ENCODE measurements at regions not wholly inside any gene's neighbourhood (a gene's known extent, or its start where the extent isn't known, plus 50 kb on each side); places are given as distances from the start of the nearest gene placed in this dataset.

GRCh38 chr2:129002751-129003150 is 684.1 kb upstream of the HS6ST1 start:
- CTCF ChIA-PET (ENCODE audit: low intra/inter-chr PET ratio) = interaction anchor here (0.6 kb wide), 1 partner anchor 810 kb away, joined by 5 read pairs; no protein-coding TSS in a partner anchor
- 0% methylated on average over 3 of the region's 3 CpGs for WGBS (ENCODE audit: insufficient coverage, low coverage, missing lambda C conversion rate)
- POLR2A ChIA-PET = no interaction called here
- BruUV-seq (replicated peaks) = no TSS peak
- Histone ChIP-seq H4K20me1 (replicated peaks; ENCODE audit: control insufficient read depth, insufficient read depth, low read length) (no peaks in the 10 kb centered on the region), H3K4me2 (ENCODE audit: insufficient read depth, low read length) (no peak overlapping the region), H3K4me1 (replicated peaks in 1 of 2; ENCODE audit: control insufficient read depth in 2 of 2, insufficient read depth in 2 of 2, low read length in 2 of 2) (no peaks in the 10 kb centered on the region), H3K79me2 (ENCODE audit: control insufficient read depth, insufficient read depth, low read length) (no peaks in the 10 kb centered on the region), H3K36me3 (ENCODE audit: control insufficient read depth, insufficient read depth, low read length) (no peaks in the 10 kb centered on the region), H3K27ac (ENCODE audit: extremely low read depth, low read depth, low read length) (no peak overlapping the region), H3K9me1 (ENCODE audit: control insufficient read depth, insufficient read depth, low read length) (no peaks in the 10 kb centered on the region), H3K9me3 (replicated peaks; ENCODE audit: control insufficient read depth, insufficient read depth, low read depth, low read length) (no peaks in the 10 kb centered on the region), H3K4me3 (no peak overlapping the region), H3K9ac (ENCODE audit: insufficient read depth in 1 of 2, low read depth in 2 of 2, low read length in 2 of 2) (no peak overlapping the region), H3K27me3 (ENCODE audit: control insufficient read depth in 2 of 2, insufficient read depth in 2 of 2, low read length in 2 of 2) (no peaks in the 10 kb centered on the region; a peak in 1 of 5 replicates), H2AFZ (ENCODE audit: low read depth, low read length) (no peak overlapping the region)
- no peak for DNase-seq (ENCODE audit: extremely low read depth in 1 of 4, low spot score in 3 of 4)
- intact Hi-C loops (cut with micrococcal nuclease) (no loop called here), in situ Hi-C loops (cut with MboI) (no loop called here)
- no peak for ATAC-seq
- FAIRE-seq = no peak
- TF ChIP-seq HDAC2 (IDR thresholded peaks at IDR 0.05) (no peak), SIN3A (IDR thresholded peaks at IDR 0.05; ENCODE audit: borderline replicate concordance in 2 of 2, control insufficient read depth in 1 of 2, low read depth in 2 of 2, low read length in 2 of 2) (no peak), MEF2A (IDR thresholded peaks at IDR 0.05; ENCODE audit: control insufficient read depth, low read depth, low read length) (no peak), ZSCAN32 (CRISPR knock-in tag; IDR thresholded peaks at IDR 0.05) (no peak), ARNT (IDR thresholded peaks at IDR 0.05) (no peak), KLF13 (tag; IDR thresholded peaks at IDR 0.05; ENCODE audit: borderline replicate concordance, low read depth) (no peak), HMG20B (CRISPR knock-in tag; IDR thresholded peaks at IDR 0.05) (no peak), FOS (IDR thresholded peaks at IDR 0.05; ENCODE audit: extremely low read depth, insufficient read length) (no peak), TCF7 (IDR thresholded peaks at IDR 0.05; ENCODE audit: borderline replicate concordance) (no peak), RBM34 (IDR thresholded peaks at IDR 0.05; ENCODE audit: borderline replicate concordance, insufficient read depth, low read length) (no peak), SMARCB1 (IDR thresholded peaks at IDR 0.05; ENCODE audit: insufficient read length, low read depth) (no peak), ZNF407 (IDR thresholded peaks at IDR 0.05; ENCODE audit: low read depth) (no peak)
